GM18909 (cell line): ENCODE measurements at regions not wholly inside any gene's neighbourhood (a gene's known extent, or its start where the extent isn't known, plus 50 kb on each side); places are given as distances from the start of the nearest gene placed in this dataset.
"Not testable (repeated sequence)": the region's sequence is repeated elsewhere in the genome, so short reads cannot be mapped to it uniquely, and the experiment has no call there.

Experiments
- ATAC-seq: cut with Tn5 transposase; IDR thresholded peaks from one replicate; pipeline ENCODE4 v1.9.1; 2021; ENCODE audit warnings: mild to moderate bottlenecking; ENCODE audit not compliant: unreplicated experiment, poor library complexity

DNA sequence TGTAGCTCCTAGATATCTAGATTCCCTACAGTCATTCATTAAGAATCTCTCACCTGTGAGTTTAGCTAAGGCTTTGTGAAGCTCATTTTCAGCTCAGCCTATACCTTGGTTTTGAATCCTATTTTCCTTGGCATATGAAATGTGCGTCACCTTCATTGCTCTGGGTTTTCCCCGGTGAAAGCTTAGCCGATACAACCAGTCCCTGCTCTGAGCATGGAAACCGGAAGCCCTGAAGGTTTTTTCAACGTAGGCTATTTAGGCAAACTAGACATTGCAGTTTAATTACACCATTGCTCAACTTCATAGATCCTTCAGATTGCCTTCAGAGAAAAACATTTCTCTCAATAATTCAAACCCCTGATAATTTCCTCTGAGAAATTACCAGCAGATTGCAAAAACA is 206.8 kb upstream of the TPRG1 start:
- ATAC-seq: no peak

DNA sequence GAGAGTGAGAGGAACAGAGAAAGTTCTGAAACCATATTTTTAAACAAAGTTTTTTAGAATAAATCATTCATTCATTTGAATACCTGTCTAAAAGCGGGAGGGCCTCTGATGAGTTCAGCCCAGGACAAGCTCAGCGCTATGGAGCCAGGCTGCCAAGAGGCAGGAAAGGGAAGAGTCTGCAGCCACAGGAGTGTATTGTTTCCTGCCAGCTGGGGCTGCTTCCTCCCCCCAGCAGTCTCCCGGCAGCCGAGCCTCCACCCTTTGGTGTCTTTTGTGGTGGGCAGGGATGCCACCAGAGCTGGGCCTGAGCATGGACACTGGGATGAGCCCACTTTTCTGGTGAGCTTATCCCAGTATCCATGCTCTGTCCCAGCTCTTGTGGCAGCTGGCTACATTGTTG is 199.5 kb upstream of the TPRG1 start:
- no peak for ATAC-seq

DNA sequence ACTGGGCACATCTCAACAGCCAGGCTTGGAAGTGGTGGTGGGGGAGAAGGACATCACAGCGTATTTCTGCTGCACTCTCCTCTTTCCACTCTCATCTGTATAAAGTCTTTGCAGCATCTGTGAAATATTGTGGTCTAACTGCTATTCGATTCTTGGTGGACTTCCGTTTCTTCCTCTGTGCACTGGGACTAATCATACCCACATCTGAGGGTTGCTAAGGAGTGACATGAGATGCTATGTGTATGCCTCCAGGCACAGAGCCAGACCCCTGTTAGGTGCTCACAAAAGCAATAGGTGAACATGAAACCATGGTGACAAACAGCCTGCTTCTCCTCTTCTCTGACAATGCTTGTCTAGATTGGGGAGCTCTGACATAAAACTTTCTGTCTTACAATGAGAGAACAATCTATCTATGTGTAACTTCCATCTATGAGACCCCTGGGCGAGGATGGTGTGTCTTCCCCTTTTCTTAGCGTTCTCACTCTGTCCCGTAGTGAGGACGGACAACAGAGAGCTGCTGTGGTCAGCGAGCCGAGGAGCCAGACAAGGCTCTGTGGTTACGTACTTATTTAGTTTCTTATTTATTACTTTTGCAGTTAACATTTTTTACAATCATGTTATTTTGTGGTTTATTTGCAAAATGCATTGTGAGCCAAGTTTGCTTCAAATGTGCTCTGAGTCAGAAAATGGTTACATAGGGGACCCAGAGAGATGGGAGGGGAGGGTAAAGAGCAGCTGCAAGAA is 196.7 kb upstream of the TPRG1 start:
- no peak for ATAC-seq

- no peak for ATAC-seq
Measured at GRCh38 chr3:188975600-188976314, 196.0 kb upstream of the TPRG1 start.

DNA sequence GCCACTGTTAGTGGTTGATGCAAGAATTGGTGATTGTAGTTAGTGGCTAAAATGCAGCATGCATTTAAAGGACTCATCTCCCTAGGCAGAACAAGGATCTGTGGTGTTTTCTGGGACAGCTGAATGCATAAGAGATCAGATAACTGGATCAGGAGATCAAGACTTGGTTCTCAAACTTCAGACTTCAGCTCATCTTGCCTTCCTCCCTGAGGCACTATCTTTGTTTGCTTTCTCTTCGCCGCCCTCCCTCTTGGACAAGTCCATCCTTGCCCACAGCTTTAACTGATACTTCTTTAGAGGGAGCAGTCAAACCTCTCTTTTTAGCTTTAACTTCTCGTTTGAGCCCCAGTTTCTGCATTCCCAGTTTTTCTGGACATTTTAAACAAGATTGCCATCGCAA is 195.4 kb upstream of the TPRG1 start:
- no peak for ATAC-seq

- ATAC-seq: no peak
Measured at GRCh38 chr3:188978421-188979171, 193.2 kb upstream of the TPRG1 start.

DNA sequence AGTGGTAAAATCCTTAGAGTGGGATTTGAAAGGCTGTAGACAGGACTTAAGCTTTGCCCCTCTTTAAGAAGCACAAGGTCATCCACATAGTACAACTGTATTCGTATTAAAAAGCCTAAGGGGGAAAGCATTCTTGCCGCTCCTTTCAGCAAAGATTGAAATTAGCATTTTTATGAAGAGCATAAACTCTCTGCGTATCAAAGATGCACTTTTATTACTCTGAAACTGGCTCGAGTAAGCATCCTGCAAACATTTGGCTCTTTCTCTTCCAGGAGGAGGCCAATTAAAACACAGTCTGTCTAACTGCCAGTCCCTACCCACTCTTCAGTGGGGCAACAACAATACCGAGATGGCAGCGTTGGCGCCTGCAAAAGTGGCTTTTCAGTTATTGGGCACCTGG is 192.5 kb upstream of the TPRG1 start:
- no peak for ATAC-seq

GRCh38 chr3:188979669-188980310 is 192.0 kb upstream of the TPRG1 start:
- no peak for ATAC-seq

GRCh38 chr3:188993181-188993580 is 178.6 kb upstream of the TPRG1 start:
- no peak for ATAC-seq

DNA sequence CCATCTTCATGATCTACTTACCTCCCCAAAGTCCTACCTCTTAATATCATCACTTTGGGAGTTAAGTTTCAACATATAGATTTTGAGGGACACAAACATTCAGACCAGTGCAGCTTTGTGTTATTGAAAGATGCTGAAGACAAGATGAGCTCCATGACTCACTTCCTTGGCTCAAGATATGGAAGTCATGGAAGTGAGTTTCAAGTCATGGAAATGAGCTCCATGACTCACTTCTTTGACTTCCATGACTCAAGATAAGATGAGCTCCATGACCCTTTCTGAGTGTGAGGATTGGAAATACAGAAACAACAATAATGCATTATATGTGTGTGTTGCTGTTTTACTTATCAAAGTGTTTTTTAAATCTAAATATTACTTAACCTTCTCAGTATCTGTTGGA is 170.2 kb upstream of the TPRG1 start:
- ATAC-seq: no peak

DNA sequence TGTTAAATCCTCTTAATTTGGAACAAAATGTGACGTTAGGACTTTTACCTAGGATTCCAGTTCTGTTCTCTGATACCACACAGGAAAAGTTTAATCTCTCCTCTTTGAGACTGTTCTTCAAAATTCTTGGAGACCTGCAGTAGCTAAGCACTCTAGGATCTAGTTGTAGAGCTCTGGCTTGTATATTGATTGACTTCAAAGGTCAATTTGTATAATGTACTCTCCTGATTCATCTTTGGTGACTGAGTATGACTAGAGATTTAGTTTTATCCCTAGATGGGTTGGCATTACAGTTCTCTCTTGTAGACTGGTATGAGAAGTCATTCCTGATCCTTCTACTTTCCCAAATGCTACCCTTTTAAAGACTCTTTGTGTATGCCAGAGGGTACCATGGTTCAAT is 168.4 kb upstream of the TPRG1 start:
- no peak for ATAC-seq

GRCh38 chr3:189013224-189013888 is 158.4 kb upstream of the TPRG1 start:
- no peak for ATAC-seq

DNA sequence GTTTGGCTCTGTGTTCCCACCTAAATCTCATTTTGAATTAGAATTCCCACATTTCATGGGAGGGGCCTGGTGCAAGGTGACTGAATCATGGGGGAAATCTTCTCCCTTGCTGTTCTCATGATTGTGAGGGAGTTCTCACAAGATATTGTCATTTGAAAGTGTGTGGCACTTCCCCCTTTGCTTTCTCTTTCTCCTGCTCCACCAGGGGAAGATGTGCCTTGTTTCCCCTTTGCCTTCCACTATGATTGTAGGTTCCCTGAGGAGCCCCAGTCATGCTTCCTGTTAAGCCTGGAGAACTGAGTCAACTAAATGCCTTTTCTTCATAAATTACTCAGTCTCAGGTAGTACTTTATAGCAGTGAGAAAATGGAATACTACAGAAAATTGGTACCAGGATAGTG is 157.2 kb upstream of the TPRG1 start:
- no peak for ATAC-seq

DNA sequence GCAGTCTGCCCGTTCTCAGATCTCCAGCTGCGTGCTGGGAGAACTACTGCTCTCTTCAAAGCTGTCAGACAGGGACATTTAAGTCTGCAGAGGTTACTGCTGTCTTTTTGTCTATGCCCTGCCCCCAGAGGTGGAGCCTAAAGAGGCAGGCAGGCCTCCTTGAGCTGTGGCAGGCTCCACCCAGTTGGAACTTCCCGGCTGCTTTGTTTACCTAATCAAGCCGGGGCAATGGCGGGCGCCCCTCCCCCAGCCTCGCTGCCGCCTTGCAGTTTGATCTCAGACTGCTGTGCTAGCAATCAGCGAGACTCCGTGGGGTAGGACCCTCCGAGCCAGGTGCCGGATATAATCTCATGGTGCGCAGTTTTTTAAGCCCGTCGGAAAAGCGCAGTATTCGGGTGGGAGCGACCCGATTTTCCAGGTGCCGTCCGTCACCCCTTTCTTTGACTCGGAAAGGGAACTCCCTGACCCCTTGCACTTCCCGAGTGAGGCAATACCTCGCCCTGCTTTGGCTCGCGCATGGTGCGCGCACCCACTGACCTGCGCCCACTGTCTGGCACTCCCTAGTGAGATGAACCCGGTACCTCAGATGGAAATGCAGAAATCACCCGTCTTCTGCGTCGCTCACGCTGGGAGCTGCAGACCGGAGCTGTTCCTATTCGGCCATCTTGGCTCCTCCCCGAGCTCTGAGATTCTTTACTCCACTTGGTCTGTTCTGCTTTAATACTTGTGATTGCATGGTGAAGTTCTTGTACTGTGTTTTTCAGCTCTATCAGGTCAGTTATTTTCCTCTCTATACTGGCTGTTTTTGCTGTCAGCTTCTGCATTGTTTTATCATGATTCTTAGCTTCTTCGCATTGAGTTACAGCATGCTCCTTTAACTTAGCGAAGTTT is 148.9 kb upstream of the TPRG1 start:
- not testable (repeated sequence) for ATAC-seq

DNA sequence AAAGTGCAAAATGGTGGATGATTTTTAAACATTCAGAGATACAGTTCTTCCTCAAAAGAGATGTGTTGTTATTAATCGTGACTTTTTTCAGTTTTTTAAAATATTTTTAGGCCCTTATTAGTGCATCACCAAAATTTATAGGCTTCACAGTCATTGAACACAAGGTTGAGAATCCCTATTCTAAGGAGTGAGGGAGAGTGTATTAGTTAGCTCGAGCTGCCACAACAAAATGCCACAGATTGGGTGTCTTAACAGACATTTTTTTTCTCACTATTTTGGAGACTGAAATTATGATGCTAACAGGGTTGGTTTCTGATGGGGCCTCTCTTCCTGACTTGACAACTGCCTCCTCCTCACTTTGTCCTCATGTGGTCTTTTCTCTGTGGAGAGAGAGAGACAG is 145.9 kb upstream of the TPRG1 start:
- ATAC-seq: no peak

- ATAC-seq: no peak
Measured at GRCh38 chr3:189027626-189028155, 144.1 kb upstream of the TPRG1 start.

- no peak for ATAC-seq
Measured at GRCh38 chr3:189038773-189039745, 132.7 kb upstream of the TPRG1 start.
